ENCODE measurements at regions not wholly inside any gene's neighbourhood (a gene's known extent, or its start where the extent isn't known, plus 50 kb on each side); places are given as distances from the start of the nearest gene placed in this dataset.
"Not testable (repeated sequence)": the region's sequence is repeated elsewhere in the genome, so short reads cannot be mapped to it uniquely, and the experiment has no call there.

DNA sequence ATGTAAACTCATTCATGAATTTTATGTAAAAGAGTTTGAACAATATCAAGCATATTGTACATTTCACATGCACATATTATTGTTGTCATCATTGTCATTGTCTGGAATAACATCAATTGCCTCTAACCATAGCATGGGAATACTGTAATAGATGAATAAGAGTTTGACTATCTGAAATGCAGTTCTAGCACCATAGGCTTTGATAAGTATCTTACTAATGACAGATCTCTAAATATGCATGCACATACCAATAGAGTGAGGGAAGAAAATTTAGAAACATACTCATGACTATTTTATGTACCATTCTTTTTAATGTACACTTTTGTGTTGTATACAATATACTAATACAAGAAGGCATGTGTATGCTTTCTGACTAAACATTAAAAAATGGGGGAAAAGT lies 161.6 kb upstream of the SPRY1 start:
- no peak overlapping the region for H3K4me3 ChIP-seq (ENCODE audit: low read depth in 1 of 2, low read length in 1 of 2)
- H3K36me3 ChIP-seq, result no peaks in the 10 kb centered on the region
- H3K9me3 ChIP-seq, result no peaks in the 10 kb centered on the region
- H3K4me1 ChIP-seq (ENCODE audit: control insufficient read depth in 1 of 2, insufficient read depth in 1 of 2, low read depth in 1 of 2, low read length in 1 of 2), result peaks cover 21 to 35% of the 10 kb centered on the region in 2 experiments
- H3K27me3 ChIP-seq, result no peaks in the 10 kb centered on the region
- H3K27ac ChIP-seq, result no peak overlapping the region
- no peak for TF ChIP-seq CTCF (IDR thresholded peaks at IDR 0.05)

DNA sequence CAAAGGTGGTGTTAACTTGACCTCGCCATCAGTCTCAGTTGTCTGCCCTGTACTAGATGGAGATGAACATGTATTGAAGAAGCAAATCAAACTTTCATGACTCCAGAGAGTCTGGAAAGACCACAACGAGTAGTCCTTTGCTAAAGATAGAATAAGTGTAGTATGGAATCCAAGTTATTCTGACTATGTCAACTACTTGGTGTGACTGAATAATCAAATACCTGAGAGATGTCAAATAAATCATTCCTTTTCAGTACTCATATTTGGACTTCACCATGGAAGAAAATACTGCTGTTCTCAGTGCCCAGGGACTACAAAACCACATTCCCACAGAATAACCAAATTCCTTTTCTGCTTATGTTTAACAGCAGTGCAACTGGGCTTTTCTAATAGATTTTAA lies 161.2 kb upstream of the SPRY1 start:
- H3K36me3 ChIP-seq, result no peaks in the 10 kb centered on the region
- H3K4me3 ChIP-seq (ENCODE audit: low read depth in 1 of 2, low read length in 1 of 2), result no peak overlapping the region
- H3K9me3 ChIP-seq, result no peaks in the 10 kb centered on the region
- H3K27ac ChIP-seq, result no peak overlapping the region
- no peak for TF ChIP-seq CTCF (IDR thresholded peaks at IDR 0.05)
- no peaks in the 10 kb centered on the region for H3K27me3 ChIP-seq
- H3K4me1 ChIP-seq (ENCODE audit: control insufficient read depth in 1 of 2, insufficient read depth in 1 of 2, low read depth in 1 of 2, low read length in 1 of 2), result peaks cover 17 to 35% of the 10 kb centered on the region in 2 experiments

GRCh38 chr4:123236606-123237005 lies 160.0 kb upstream of the SPRY1 start:
- no peaks in the 10 kb centered on the region for H3K36me3 ChIP-seq
- H3K4me1 ChIP-seq (ENCODE audit: control insufficient read depth in 1 of 2, insufficient read depth in 1 of 2, low read depth in 1 of 2, low read length in 1 of 2), result peaks cover 17 to 31% of the 10 kb centered on the region in 2 experiments
- H3K4me3 ChIP-seq (ENCODE audit: low read depth in 1 of 2, low read length in 1 of 2), result no peak overlapping the region
- no peak overlapping the region for H3K27ac ChIP-seq
- H3K27me3 ChIP-seq, result no peaks in the 10 kb centered on the region
- H3K9me3 ChIP-seq, result no peaks in the 10 kb centered on the region
- TF ChIP-seq CTCF (IDR thresholded peaks at IDR 0.05), result no peak

- peak overlapping the region; percentile 38 for H3K27ac ChIP-seq
- not testable (repeated sequence) for H3K36me3 ChIP-seq; H3K27me3 ChIP-seq; H3K9me3 ChIP-seq; H3K4me1 ChIP-seq (ENCODE audit: control insufficient read depth in 1 of 2, insufficient read depth in 1 of 2, low read depth in 1 of 2, low read length in 1 of 2); H3K4me3 ChIP-seq (ENCODE audit: low read depth in 1 of 2, low read length in 1 of 2)
These were observed 156.3 kb upstream of the SPRY1 start for GRCh38 chr4:123240286-123240685.

- H3K4me1 ChIP-seq (ENCODE audit: control insufficient read depth in 1 of 2, insufficient read depth in 1 of 2, low read depth in 1 of 2, low read length in 1 of 2); H3K27me3 ChIP-seq; H3K27ac ChIP-seq; H3K9me3 ChIP-seq; H3K4me3 ChIP-seq (ENCODE audit: low read depth in 1 of 2, low read length in 1 of 2); H3K36me3 ChIP-seq: not testable (repeated sequence)
These were observed 153.4 kb upstream of the SPRY1 start for GRCh38 chr4:123243220-123243619.

DNA sequence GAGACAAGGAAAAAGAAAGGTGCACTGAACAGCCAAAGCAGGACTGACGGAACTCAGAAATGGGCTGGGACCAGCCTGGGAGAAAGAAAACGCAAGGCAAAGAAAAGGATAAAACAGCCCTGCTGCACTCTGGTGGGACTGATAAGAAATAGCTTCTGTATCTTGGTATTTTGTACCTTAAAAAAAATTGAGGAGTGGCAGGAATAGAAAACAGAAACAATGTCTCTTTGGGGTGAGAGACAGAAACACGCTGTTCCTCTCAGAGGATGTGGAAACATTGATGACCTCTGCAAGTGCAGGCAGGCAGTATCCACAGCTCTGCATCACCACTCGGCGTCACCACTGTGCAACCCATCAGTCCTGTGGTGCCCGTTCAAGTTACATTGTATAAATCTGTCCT lies 152.5 kb upstream of the SPRY1 start:
- peaks cover 0 to 9% of the 10 kb centered on the region in 2 experiments for H3K4me1 ChIP-seq (ENCODE audit: control insufficient read depth in 1 of 2, insufficient read depth in 1 of 2, low read depth in 1 of 2, low read length in 1 of 2)
- no peak for TF ChIP-seq CTCF (IDR thresholded peaks at IDR 0.05)
- no peak overlapping the region for H3K27ac ChIP-seq
- H3K27me3 ChIP-seq, result no peaks in the 10 kb centered on the region
- H3K4me3 ChIP-seq (ENCODE audit: low read depth in 1 of 2, low read length in 1 of 2), result no peak overlapping the region
- H3K9me3 ChIP-seq, result no peaks in the 10 kb centered on the region
- H3K36me3 ChIP-seq, result no peaks in the 10 kb centered on the region

GRCh38 chr4:123246085-123246484 lies 150.5 kb upstream of the SPRY1 start:
- Histone ChIP-seq H3K9me3 (no peaks in the 10 kb centered on the region), H3K27me3 (no peaks in the 10 kb centered on the region), H3K4me1 (ENCODE audit: control insufficient read depth in 1 of 2, insufficient read depth in 1 of 2, low read depth in 1 of 2, low read length in 1 of 2) (no peaks in the 10 kb centered on the region), H3K27ac (no peak overlapping the region), H3K4me3 (ENCODE audit: low read depth in 1 of 2, low read length in 1 of 2) (no peak overlapping the region), H3K36me3 (no peaks in the 10 kb centered on the region)
- no peak for TF ChIP-seq CTCF (IDR thresholded peaks at IDR 0.05)
